Kasumi-1 (cell line): ENCODE measurements at regions not wholly inside any gene's neighbourhood (a gene's known extent, or its start where the extent isn't known, plus 50 kb on each side); places are given as distances from the start of the nearest gene placed in this dataset.

Source experiments
- DNase-seq, 2 experiments: peaks; one replicate each; lab custom pipeline; 2025; lab: John Stamatoyannopoulos, UW

GRCh38 chr14:94717808-94718207 is 52.1 kb downstream of the GSC start:
- DNase-seq: no peak

- DNase-seq: no peak
These were observed 52.9 kb downstream of the GSC start for GRCh38 chr14:94716976-94717375.

GRCh38 chr14:94713115-94713514 is 56.8 kb downstream of the GSC start:
- no peak for DNase-seq

GRCh38 chr14:94710731-94711130 is 59.2 kb downstream of the GSC start:
- no peak for DNase-seq

DNA sequence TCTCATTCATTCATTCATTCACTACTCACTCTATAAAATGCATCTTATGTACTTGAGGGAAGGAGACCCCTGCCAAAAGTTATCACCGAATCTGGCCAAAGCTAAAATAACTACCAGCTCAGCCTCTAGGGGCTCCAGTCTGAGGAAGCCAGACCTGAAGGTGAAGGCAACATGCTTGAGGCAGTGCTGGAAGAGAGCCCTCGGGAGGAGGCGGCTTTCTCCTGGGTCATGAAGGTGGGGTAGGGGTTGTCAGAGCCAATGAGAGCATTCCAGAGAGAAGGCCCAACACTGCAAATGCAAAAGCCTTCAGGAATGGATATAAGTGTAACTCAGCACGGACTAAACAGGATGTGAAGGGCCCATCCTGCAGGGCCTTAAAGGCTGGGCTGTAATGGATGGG is 62.4 kb downstream of the GSC start:
- no peak for DNase-seq

DNA sequence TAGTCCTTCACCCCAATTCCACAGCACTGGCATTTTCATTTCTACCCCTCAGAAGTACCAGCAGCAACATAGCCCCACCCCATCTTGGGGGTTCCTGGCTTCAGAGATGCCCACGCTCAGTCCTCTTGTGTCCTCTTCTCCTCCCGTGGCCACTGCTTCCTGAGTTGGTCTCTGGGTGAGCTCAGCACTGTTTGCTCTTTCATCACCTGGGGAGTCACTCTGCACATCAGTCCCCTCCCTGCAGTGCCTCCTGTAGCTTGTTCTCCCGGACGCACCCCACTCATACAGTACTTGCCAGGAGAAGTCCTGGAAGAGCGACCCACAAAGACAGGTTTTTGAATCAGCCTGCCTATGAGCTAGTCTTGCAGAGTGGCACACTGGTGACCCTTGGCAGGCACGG is 63.8 kb downstream of the GSC start:
- DNase-seq: no peak

GRCh38 chr14:94702629-94703028 is 67.3 kb downstream of the GSC start:
- no peak for DNase-seq

GRCh38 chr14:94701861-94702370 is 68.0 kb downstream of the GSC start:
- DNase-seq: no peak

DNA sequence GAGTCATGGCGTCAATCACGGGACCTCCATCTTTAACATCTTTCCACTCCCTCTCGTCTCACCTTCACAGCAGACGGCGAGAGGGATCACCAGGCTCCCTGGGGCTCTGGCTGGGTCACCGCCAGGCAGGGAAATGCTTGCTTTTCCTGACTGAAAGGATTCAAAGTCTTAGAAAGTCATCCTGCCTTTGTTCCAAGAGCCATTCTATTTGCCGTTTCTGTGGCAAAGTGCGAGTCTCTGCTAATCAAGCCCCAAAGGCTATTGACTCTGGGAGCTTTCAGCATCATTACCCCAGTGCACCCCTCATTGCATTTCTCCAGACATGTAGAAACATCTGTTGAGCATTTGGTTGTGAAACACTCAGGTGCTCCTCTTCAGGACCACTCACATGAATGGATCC is 69.6 kb downstream of the GSC start:
- no peak for DNase-seq

DNA sequence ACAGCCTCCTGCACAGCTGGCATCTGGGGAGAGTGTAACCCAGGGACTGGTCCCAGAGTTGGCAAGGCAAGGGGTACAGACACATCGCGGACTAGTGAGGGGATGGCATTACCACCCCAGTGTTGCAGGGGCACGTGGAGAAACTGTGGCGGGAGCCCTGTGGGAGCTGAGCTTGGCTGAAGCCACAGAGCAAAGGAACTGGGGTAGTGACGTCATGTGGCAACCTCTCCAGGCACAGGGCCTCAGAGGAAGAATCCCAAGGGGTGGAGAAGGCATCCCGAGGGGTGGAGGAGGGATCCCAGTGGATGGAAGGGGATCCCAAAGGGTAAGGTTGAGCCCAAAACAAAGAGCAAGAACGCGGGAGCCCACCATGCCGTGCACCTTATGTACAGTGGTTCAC is 70.1 kb downstream of the GSC start:
- no peak for DNase-seq

GRCh38 chr14:94697773-94698556 is 71.9 kb downstream of the GSC start:
- no peak for DNase-seq

DNA sequence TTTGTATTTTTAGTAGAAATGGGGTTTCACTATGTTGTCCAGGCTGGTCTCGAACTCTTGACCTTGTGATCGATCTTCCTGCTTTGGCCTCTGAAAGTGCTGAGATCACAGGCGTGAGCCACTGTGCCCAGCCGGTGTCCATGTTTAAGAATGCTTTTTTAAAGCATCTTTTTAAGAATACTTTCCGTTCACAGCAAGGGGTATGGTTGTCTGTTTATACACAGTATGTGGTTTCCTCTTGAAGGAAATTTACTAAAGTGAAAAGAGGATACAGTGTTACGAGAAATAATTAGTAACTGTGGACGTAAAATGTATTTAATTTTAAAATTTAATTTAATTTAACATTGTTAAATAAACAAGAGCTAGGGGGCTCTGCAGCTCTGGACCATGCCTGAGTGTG is 73.4 kb downstream of the GSC start:
- no peak for DNase-seq

DNA sequence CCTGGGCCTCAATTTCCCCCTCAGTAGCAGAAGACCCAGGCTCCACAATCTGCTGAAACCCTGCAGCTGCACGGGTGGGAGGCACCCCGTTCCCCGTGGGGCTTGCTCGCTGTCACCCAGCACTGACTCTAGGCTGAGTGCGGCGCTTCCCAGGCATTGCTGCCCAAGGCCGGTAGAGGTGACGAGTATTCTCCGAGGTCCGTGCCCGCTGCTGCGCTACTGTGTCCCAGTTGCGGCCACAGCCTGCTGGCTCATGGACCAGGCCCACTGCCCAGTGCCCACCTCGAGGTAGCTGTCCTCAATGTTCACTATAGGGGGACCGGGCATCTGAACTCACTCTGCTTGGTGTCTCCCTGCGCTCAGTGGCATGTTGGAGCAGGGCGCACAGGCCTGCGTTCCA is 74.7 kb downstream of the GSC start:
- no peak for DNase-seq

DNA sequence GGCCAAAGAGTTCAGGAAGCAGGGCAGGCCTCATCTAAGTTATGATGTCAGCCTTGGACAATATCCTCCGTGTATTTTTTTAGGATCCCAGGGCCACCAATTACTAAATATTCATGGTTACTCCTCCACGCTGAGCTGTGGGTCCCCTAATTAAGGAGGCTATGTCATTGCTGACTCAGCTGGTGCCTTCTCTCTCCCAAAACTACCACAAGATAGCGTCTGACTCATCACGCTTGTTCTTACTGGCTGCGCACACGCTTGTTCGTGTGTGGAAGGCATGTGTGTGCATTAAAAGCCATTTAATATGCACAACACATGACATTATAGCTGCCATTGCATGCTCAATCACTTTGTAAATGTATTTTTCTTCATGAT is 78.3 kb downstream of the GSC start:
- DNase-seq: no peak

DNA sequence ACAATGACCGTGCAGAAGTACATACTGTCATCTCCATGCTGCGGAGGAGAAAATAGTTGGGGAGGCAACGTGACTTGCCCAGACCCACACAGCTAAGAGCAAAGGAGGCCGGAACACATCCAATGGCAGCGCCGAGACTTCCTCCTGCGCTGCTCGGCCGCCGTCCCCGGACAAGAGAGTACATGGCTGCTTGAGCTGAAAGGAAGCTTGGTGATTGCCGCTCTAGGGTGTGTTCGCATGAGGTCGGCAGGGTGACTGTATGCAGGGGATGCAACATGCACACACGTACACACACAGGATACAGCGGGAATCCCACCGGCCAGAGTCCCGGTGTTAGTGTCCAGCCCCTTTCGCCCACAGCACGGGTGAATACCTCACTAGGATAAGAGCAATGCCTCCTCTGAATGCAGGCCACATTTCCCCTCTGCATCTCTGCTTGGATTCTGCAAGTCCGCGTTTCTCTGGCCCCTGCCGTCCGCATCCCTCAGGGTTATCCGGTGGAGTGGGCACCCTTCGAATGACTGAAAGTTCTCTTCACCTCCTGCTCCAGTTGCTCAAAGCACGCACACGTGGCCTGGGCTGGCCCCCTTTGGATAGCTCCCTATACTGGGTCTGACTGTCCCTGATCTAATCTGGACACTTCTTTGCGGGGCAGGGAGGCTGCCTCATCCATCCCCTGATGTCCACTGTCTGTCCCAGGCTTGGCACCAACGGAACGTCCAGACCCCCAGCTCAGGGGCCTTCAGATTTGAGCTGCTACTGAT is 78.8 kb downstream of the GSC start:
- no peak for DNase-seq

DNA sequence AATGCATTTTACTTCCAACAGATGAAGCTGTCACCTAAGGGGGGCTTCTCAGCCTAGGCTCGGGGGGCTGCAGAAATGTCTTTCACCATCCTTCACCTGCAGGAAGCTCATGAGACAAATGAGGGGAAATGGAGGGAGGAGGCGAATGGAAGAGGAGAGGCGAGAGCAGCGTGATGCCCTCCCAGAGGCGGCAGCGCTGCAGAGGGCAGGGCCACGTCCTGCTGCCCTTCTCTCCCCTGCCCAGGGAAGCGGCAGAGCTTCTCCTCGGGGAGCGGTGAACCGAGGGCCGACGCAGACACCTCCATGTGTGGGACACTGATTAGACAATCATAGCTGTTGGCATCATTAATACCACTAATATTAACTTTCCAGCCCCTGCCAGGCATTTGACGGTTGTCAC is 78.3 kb downstream of the SERPINA3 start:
- DNase-seq: no peak

- DNase-seq: no peak
These were observed 77.8 kb downstream of the SERPINA3 start for GRCh38 chr14:94689985-94690400.

DNA sequence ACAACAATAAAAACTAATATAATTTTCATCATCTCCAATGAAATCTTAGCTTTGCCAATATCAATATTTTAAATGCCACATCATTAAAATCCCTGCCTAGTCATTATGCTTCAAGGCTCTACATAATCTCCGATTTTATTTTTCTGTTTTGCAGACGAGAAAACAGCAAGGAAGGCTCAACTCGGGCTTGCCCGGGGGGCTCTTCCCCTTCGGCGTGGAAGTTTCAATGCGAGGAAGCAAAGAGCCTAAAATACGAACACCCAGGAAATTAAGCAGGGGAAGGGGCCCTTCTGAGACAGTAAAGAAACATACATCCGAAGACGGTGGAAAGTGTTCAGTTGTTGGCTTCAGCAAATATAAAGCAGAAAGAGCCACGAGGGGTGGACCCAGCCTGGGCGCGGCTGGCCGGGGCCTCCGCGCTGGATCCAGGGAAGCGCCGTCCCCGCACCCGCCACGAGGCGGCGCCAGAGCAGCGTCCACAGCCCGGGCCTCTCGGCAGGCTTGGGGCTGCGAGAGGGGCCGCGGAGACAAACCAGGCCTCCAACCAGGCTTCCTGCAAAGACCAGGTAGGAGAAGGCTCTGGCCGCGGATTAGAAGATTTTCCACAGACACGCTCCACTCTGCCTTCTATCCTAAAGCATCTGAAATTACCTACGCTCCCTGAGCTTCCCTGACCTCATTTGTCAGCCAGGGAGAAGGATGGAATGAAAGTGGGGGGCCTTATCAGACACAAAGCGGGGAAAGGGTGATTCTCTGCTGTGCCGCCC is 77.2 kb downstream of the SERPINA3 start:
- DNase-seq: peak; percentile 17 to 31

DNA sequence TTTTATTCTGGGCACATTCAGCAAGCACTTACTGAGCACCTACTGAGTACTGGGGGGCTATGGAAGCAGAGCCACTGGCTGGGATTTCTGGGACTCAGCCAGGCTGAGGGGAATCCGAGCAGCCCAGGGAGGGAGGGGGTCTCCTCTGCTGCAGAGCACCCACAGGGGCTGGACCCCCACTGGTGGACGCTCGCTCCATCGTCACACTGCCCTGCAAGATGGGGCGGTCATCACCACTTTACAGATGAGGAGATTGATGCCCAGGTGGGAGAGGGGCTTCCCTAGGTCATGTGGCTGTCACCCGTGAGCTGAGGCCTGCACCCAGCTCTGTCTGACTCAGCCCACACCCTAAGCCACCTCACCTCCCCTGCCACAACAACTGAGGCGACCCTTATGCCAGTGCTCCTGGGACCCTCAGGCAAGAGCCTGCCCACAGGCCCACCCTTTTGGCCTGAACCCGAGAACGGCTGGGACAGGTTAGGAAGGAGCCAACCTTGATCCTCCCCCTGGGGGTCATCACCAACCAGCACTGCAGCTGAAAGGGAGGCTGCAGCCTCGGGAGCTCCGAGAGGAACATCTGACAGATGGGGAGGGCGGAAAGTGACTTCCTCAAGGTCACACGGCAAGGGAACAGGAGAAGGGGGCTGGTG is 74.4 kb downstream of the SERPINA3 start:
- DNase-seq: no peak

DNA sequence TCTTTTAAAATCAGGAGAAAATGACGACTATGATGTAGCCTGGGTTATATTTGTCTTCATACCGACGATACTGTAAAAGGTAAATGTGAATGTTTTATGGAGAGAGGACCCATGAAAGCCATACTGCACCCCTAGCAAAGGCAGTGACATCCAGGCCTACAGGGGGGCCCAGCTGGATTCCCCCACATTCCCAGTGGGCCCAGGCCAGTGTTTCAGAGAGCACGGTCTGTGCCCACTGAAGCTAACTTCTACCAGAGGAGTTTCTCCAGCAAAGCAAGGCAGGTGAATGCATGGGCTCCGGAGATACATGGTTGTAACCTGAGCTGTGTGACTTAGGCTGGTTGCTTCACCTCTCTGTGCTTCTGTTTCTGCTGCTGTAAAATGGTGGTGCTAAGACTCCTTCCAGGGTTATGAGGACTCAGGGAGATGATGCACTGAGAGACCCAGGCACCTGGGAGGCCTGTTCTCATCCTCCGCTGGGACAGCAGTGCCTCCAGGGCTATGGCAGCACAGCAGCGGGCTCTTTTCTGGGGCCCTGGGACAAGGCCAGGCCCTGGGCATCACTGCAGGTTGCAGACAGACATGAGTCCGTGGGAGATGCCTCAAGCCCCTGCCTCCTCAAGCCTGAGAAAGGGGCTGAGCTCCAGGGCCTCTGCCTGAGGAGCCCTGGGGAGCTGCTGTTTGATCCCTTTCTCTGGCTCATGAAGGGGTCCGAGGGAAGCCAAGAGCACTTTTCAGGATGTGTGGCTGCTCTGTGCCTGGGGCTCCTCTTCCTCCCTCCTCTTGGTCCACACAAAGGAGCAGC is 73.7 kb downstream of the SERPINA3 start:
- DNase-seq: no peak

GRCh38 chr14:94685166-94685581 is 73.0 kb downstream of the SERPINA3 start:
- no peak for DNase-seq
